ENCODE measurements at regions not wholly inside any gene's neighbourhood (a gene's known extent, or its start where the extent isn't known, plus 50 kb on each side); places are given as distances from the start of the nearest gene placed in this dataset.
"Not testable (repeated sequence)": the region's sequence is repeated elsewhere in the genome, so short reads cannot be mapped to it uniquely, and the experiment has no call there.

GRCh38 chr6:49001856-49002541 is 461.1 kb downstream of the MMUT start:
- ATAC-seq (no peak), DNase-seq (ENCODE audit: low spot score) (no peak)

GRCh38 chr6:48998574-48998973 is 464.5 kb downstream of the MMUT start:
- no peak for DNase-seq (ENCODE audit: low spot score)
- ATAC-seq = no peak

GRCh38 chr6:48996461-48997119 is 466.5 kb downstream of the MMUT start:
- ATAC-seq (no peak), DNase-seq (ENCODE audit: low spot score) (no peak)

- no peak for ATAC-seq
- DNase-seq (ENCODE audit: low spot score) = no peak
Observed at GRCh38 chr6:48994811-48995210, 468.2 kb downstream of the MMUT start.

GRCh38 chr6:48990739-48991138 is 472.3 kb downstream of the MMUT start:
- DNase-seq (ENCODE audit: low spot score) (no peak), ATAC-seq (peak; percentile 78)

GRCh38 chr6:48986845-48987244 is 476.2 kb downstream of the MMUT start:
- DNase-seq (ENCODE audit: low spot score) = no peak
- no peak for ATAC-seq

- DNase-seq (ENCODE audit: low spot score) = no peak
- ATAC-seq = no peak
Observed at GRCh38 chr6:48986105-48986504, 476.9 kb downstream of the MMUT start.

GRCh38 chr6:48985025-48985424 is 478.0 kb downstream of the MMUT start:
- ATAC-seq (no peak), DNase-seq (ENCODE audit: low spot score) (no peak)

GRCh38 chr6:48983968-48984367 is 479.1 kb downstream of the MMUT start:
- not testable (repeated sequence) for ATAC-seq; DNase-seq (ENCODE audit: low spot score)

GRCh38 chr6:48983377-48983776 is 479.7 kb downstream of the MMUT start:
- no peak for ATAC-seq
- DNase-seq (ENCODE audit: low spot score) = no peak

- DNase-seq (ENCODE audit: low spot score) (no peak), ATAC-seq (no peak)
Observed at GRCh38 chr6:48979806-48980205, 483.2 kb downstream of the MMUT start.

GRCh38 chr6:48979085-48979484 is 484.0 kb downstream of the MMUT start:
- ATAC-seq = no peak
- no peak for DNase-seq (ENCODE audit: low spot score)

GRCh38 chr6:48978016-48978415 is 485.0 kb downstream of the MMUT start:
- DNase-seq (ENCODE audit: low spot score) = no peak
- ATAC-seq = no peak

GRCh38 chr6:48977573-48977972 is 485.5 kb downstream of the MMUT start:
- ATAC-seq = no peak
- no peak for DNase-seq (ENCODE audit: low spot score)

- DNase-seq (ENCODE audit: low spot score) (no peak), ATAC-seq (no peak)
Observed at GRCh38 chr6:48973491-48973890, 489.6 kb downstream of the MMUT start.

GRCh38 chr6:48961781-48962415 is 501.2 kb downstream of the MMUT start:
- ATAC-seq (no peak), DNase-seq (ENCODE audit: low spot score) (no peak)

GRCh38 chr6:48959251-48960060 is 503.6 kb downstream of the MMUT start:
- ATAC-seq (no peak), DNase-seq (ENCODE audit: low spot score) (no peak)

GRCh38 chr6:48957781-48958180 is 505.3 kb downstream of the MMUT start:
- no peak for ATAC-seq

GRCh38 chr6:48951917-48952316 is 511.1 kb downstream of the MMUT start:
- no peak for ATAC-seq
- DNase-seq (ENCODE audit: low spot score) = no peak

More at GRCh38 chr6:48957781-48958180, 505.3 kb downstream of the MMUT start:
- no peak for DNase-seq (ENCODE audit: low spot score)

- DNase-seq (ENCODE audit: low spot score); ATAC-seq: not testable (repeated sequence)
Observed at GRCh38 chr6:48944276-48944675, 518.8 kb downstream of the MMUT start.

- ATAC-seq (no peak), DNase-seq (ENCODE audit: low spot score) (no peak)
Observed at GRCh38 chr6:48933136-48933535, 529.9 kb downstream of the MMUT start.

Measured in left lobe of liver (tissue), 2 donors.